OCI-LY7 (cell line): ENCODE measurements at regions not wholly inside any gene's neighbourhood (a gene's known extent, or its start where the extent isn't known, plus 50 kb on each side); places are given as distances from the start of the nearest gene placed in this dataset.

Source experiments
- BruUV-seq: library from RNA; stranded (reverse); fragments of 400-500 nt; replicated peaks from 2 replicates; lab custom pipeline; 2021; lab: Mats Ljungman, UMichigan
- CTCF ChIA-PET: fragments of 300-600 bp; sonication (Branson Sonifier 250); formaldehyde crosslinking; loops from one replicate; lab custom pipeline; 2022; ENCODE audit warnings: antibody characterized with exemption; ENCODE audit not compliant: unreplicated experiment; lab: Charles Lee
- POLR2A ChIA-PET: fragments of 300-600 bp; sonication (Branson Sonifier 250); formaldehyde crosslinking; loops from one replicate; lab custom pipeline; 2022; ENCODE audit warnings: antibody characterized with exemption; lab: Charles Lee
- DNase-seq: peaks from one replicate; pipeline ENCODE4 v3.0.0-alpha.2; 2015; ENCODE audit warnings: low spot score
- H2AFZ ChIP-seq: fragments of 200-600 bp; sonication (generic), shearing (Covaris generic); 2 replicates; pipeline ENCODE4 v1.6.1; 2014; ENCODE audit warnings: mild to moderate bottlenecking, antibody characterized with exemption, low read length, moderate library complexity
- H3K27ac ChIP-seq: fragments of 200-600 bp; sonication (generic); 2 replicates; pipeline ENCODE4 v1.5.1; 2014; ENCODE audit warnings: mixed run types, low read depth, mild to moderate bottlenecking, moderate library complexity, low read length, inconsistent platforms; ENCODE audit not compliant: poor library complexity, severe bottlenecking
- H3K36me3 ChIP-seq: fragments of 200-600 bp; sonication (generic); 2 replicates; pipeline ENCODE4 v1.6.1; 2014; ENCODE audit warnings: mild to moderate bottlenecking, antibody characterized with exemption, low read length, moderate library complexity, mixed read lengths; ENCODE audit not compliant: insufficient read depth
- H3K4me1 ChIP-seq: fragments of 200-600 bp; sonication (generic); 2 replicates; pipeline ENCODE4 v1.5.1; 2014; ENCODE audit warnings: mild to moderate bottlenecking, low read length; ENCODE audit not compliant: insufficient read depth, poor library complexity, severe bottlenecking
- H3K4me2 ChIP-seq: fragments of 200-600 bp; sonication (generic); 2 replicates; pipeline ENCODE4 v1.6.1; 2014; ENCODE audit warnings: mild to moderate bottlenecking, low read length
- H3K4me3 ChIP-seq: fragments of 200-600 bp; sonication (generic); 2 replicates; pipeline ENCODE4 v1.5.1; 2014; ENCODE audit warnings: mild to moderate bottlenecking, low read depth, low read length; ENCODE audit not compliant: poor library complexity, severe bottlenecking
- H3K79me2 ChIP-seq: fragments of 200-600 bp; sonication (generic); 2 replicates; pipeline ENCODE4 v1.6.1; 2016; ENCODE audit warnings: low read depth, mild to moderate bottlenecking, low read length, moderate library complexity, mixed read lengths; ENCODE audit not compliant: insufficient read depth
- H3K9me2 ChIP-seq: fragments of 200-600 bp; sonication (generic); 2 replicates; pipeline ENCODE4 v1.6.1; 2016; ENCODE audit warnings: mild to moderate bottlenecking, low read length, mixed read lengths; ENCODE audit not compliant: insufficient read depth
- H3K9me3 ChIP-seq: fragments of 200-600 bp; sonication (generic); 2 replicates; pipeline ENCODE4 v1.6.1; 2014; ENCODE audit warnings: mild to moderate bottlenecking, mixed run types, low read length, mixed read lengths
- H4K20me1 ChIP-seq: fragments of 200-600 bp; sonication (generic); 2 replicates; pipeline ENCODE4 v1.6.1; 2014; ENCODE audit warnings: mild to moderate bottlenecking, antibody characterized with exemption, low read length, moderate library complexity, mixed read lengths; ENCODE audit not compliant: insufficient read depth
- CTCF ChIP-seq: fragments of 200-600 bp; sonication (generic); conservative IDR thresholded peaks from 2 replicates; pipeline ENCODE4 v1.5.1; 2014; ENCODE audit warnings: mild to moderate bottlenecking, antibody characterized with exemption, low read length, moderate library complexity, mixed read lengths
- EZH2phosphoT487 ChIP-seq: fragments of 200-600 bp; sonication (generic); IDR thresholded peaks from 2 replicates; pipeline ENCODE4 v1.6.1; 2018; ENCODE audit warnings: low read depth, borderline replicate concordance, mild to moderate bottlenecking, mixed run types, antibody characterized with exemption, low read length, moderate library complexity, mixed read lengths
- intact Hi-C: fragments of 100-400 bp; cut with micrococcal nuclease; formaldehyde crosslinking; loops from one replicate; pipeline ENCODE4 v1.10.0; 2022; ENCODE audit not compliant: unreplicated experiment

- Histone ChIP-seq H2AFZ (no peak overlapping the region), H3K36me3 (no peaks in the 10 kb centered on the region), H4K20me1 (no peaks in the 10 kb centered on the region), H3K27ac (no peak overlapping the region), H3K4me3 (no peak overlapping the region), H3K9me2 (no peaks in the 10 kb centered on the region), H3K4me1 (no peaks in the 10 kb centered on the region), H3K9me3 (no peaks in the 10 kb centered on the region), H3K79me2 (no peaks in the 10 kb centered on the region), H3K4me2 (no peak overlapping the region)
- no TSS peak for BruUV-seq
- intact Hi-C loops: no loop called here
- TF ChIP-seq EZH2phosphoT487 (no peak), CTCF (no peak)
- ChIA-PET CTCF (no interaction called here), POLR2A (no interaction called here)
- no peak for DNase-seq
These were observed 151.2 kb downstream of the ELOVL4 start for GRCh38 chr6:79796197-79796596.

- H2AFZ ChIP-seq: no peak overlapping the region
- TF ChIP-seq CTCF (no peak), EZH2phosphoT487 (no peak)
- H3K79me2 ChIP-seq: no peaks in the 10 kb centered on the region
- intact Hi-C loops: no loop called here
- no peaks in the 10 kb centered on the region for H3K36me3 ChIP-seq
- no TSS peak for BruUV-seq
- H3K27ac ChIP-seq: no peak overlapping the region
- H4K20me1 ChIP-seq: no peaks in the 10 kb centered on the region
- DNase-seq: no peak
- no peak overlapping the region for H3K4me2 ChIP-seq
- H3K4me1 ChIP-seq: no peaks in the 10 kb centered on the region
- H3K4me3 ChIP-seq: no peak overlapping the region
- no peaks in the 10 kb centered on the region for H3K9me3 ChIP-seq
- ChIA-PET POLR2A (interaction anchor here (0.6 to 0.9 kb wide), 2 partner anchors 9 to 16 kb away, joined by 3 to 4 read pairs; no protein-coding TSS in a partner anchor), CTCF (no interaction called here)
- H3K9me2 ChIP-seq: no peaks in the 10 kb centered on the region
These were observed 157.5 kb downstream of the ELOVL4 start for GRCh38 chr6:79789896-79790295.

GRCh38 chr6:79788756-79789155, 157.6 kb downstream of the SH3BGRL2 start:
- Histone ChIP-seq H4K20me1 (no peaks in the 10 kb centered on the region), H3K4me3 (no peak overlapping the region), H2AFZ (no peak overlapping the region), H3K4me1 (no peaks in the 10 kb centered on the region), H3K36me3 (no peaks in the 10 kb centered on the region), H3K27ac (no peak overlapping the region), H3K9me2 (no peaks in the 10 kb centered on the region), H3K4me2 (no peak overlapping the region), H3K9me3 (no peaks in the 10 kb centered on the region), H3K79me2 (no peaks in the 10 kb centered on the region)
- intact Hi-C loops: no loop called here
- no peak for DNase-seq
- TF ChIP-seq EZH2phosphoT487: no peak
- TF ChIP-seq CTCF: no peak
- ChIA-PET CTCF (no interaction called here), POLR2A (no interaction called here)
- no TSS peak for BruUV-seq
